ENCODE measurements at regions not wholly inside any gene's neighbourhood (a gene's known extent, or its start where the extent isn't known, plus 50 kb on each side); places are given as distances from the start of the nearest gene placed in this dataset.

DNA sequence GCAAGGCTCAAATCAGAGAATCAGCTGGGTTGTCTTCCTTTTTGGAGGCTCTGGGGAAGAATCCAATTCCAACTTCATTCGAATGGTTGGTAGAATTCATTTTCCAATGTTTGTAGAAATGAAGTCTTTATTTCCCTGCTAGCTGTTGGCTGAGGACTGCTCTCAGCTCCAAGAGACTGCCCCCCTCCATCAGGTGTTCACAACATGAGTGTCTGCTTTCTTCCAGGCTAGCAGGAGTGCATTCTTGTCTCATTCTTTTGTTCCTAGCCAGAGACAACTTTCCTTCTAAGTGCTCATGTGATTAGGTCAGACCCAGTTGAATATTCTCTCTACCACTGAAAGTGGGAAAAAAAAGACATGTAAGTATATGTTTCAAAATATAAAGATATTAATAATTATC is 95.2 kb downstream of the HLX start:
- TF ChIP-seq EZH2phosphoT487 (IDR thresholded peaks at IDR 0.05; ENCODE audit: insufficient read depth, low read depth) = no peak
- TF ChIP-seq EZH2 (IDR thresholded peaks at IDR 0.05; ENCODE audit: insufficient read depth, poor library complexity, severe bottlenecking) = no peak
